GM23338 (cell line): ENCODE measurements at regions not wholly inside any gene's neighbourhood (a gene's known extent, or its start where the extent isn't known, plus 50 kb on each side); places are given as distances from the start of the nearest gene placed in this dataset.
"Not testable (repeated sequence)": the region's sequence is repeated elsewhere in the genome, so short reads cannot be mapped to it uniquely, and the experiment has no call there.

Experiments
- ATAC-seq: fragments of 200-7000 bp; cut with Tn5 transposase; 3 replicates; pipeline ENCODE4 v1.9.1; 2020
- DNase-seq: peaks from one replicate; pipeline ENCODE4 v3.0.0-alpha.2; 2015; ENCODE audit warnings: low spot score
- H2AFZ ChIP-seq: fragments of 200-600 bp; sonication (generic); 2 replicates; pipeline ENCODE4 v1.8.0; 2016; ENCODE audit warnings: antibody characterized with exemption, mild to moderate bottlenecking, moderate library complexity
- H3F3A ChIP-seq: fragments of 200-600 bp; sonication (generic); replicated peaks from 2 replicates; pipeline ENCODE4 v1.8.0; 2017; ENCODE audit warnings: antibody characterized with exemption, mixed run types, low read depth
- H3K27ac ChIP-seq: fragments of 200-600 bp; sonication (generic); 2 replicates; pipeline ENCODE4 v1.6.1; 2016; ENCODE audit warnings: low read depth
- H3K27me3 ChIP-seq: fragments of 200-600 bp; sonication (generic); 2 replicates; pipeline ENCODE4 v1.8.0; 2016; ENCODE audit warnings: mild to moderate bottlenecking, mixed run types, moderate library complexity; ENCODE audit not compliant: insufficient read depth
- H3K36me3 ChIP-seq: fragments of 200-600 bp; sonication (generic); 2 replicates; pipeline ENCODE4 v1.8.0; 2016; ENCODE audit warnings: mild to moderate bottlenecking; ENCODE audit not compliant: insufficient read depth
- H3K4me1 ChIP-seq: fragments of 200-600 bp; sonication (generic); 2 replicates; pipeline ENCODE4 v1.8.0; 2016; ENCODE audit warnings: mild to moderate bottlenecking, moderate library complexity; ENCODE audit not compliant: insufficient read depth
- H3K4me2 ChIP-seq: fragments of 200-600 bp; sonication (generic); 2 replicates; pipeline ENCODE4 v1.7.1; 2017; ENCODE audit warnings: mixed run types
- H3K4me3 ChIP-seq: fragments of 200-600 bp; sonication (generic); 2 replicates; pipeline ENCODE4 v1.6.1; 2016; ENCODE audit warnings: mixed run types
- H3K79me2 ChIP-seq: fragments of 200-600 bp; sonication (generic); replicated peaks from 2 replicates; pipeline ENCODE4 v1.8.0; 2017; ENCODE audit warnings: mild to moderate bottlenecking; ENCODE audit not compliant: insufficient read depth
- H3K9me2 ChIP-seq: fragments of 200-600 bp; sonication (generic); 2 replicates; pipeline ENCODE4 v1.8.0; 2017; ENCODE audit not compliant: insufficient read depth
- H4K20me1 ChIP-seq: fragments of 200-600 bp; sonication (generic); replicated peaks from 2 replicates; pipeline ENCODE4 v1.8.0; 2017; ENCODE audit warnings: mild to moderate bottlenecking; ENCODE audit not compliant: insufficient read depth
- H3K27ac Mint-ChIP-seq: 2 replicates; pipeline ENCODE4 v1.8.0; 2020; ENCODE audit warnings: inconsistent platforms, mild to moderate bottlenecking, moderate library complexity, mixed read lengths
- H3K27me3 Mint-ChIP-seq: 3 replicates; pipeline ENCODE4 v1.8.0; 2022; ENCODE audit warnings: low read depth, mild to moderate bottlenecking, moderate library complexity, mixed read lengths, inconsistent platforms; ENCODE audit not compliant: insufficient read depth, poor library complexity
- H3K36me3 Mint-ChIP-seq: 3 replicates; pipeline ENCODE4 v1.8.0; 2021; ENCODE audit warnings: low read depth, mild to moderate bottlenecking, inconsistent platforms, moderate library complexity, mixed read lengths
- H3K4me1 Mint-ChIP-seq: 3 replicates; pipeline ENCODE4 v1.8.0; 2020; ENCODE audit warnings: mild to moderate bottlenecking, inconsistent platforms, mixed read lengths
- H3K4me3 Mint-ChIP-seq: 3 replicates; pipeline ENCODE4 v1.8.0; 2021; ENCODE audit warnings: moderate library complexity, mild to moderate bottlenecking, inconsistent platforms, mixed read lengths
- H3K9me3 Mint-ChIP-seq: 3 replicates; pipeline ENCODE4 v1.8.0; 2020; ENCODE audit warnings: moderate library complexity, mild to moderate bottlenecking, inconsistent platforms, mixed read lengths
- CREB1 ChIP-seq: fragments of 250-450 bp; sonication (Bioruptor Pico); IDR thresholded peaks from 2 replicates; pipeline ENCODE4 v1.5.0; 2020; ENCODE audit warnings: low read depth, mild to moderate bottlenecking, moderate library complexity
- CTCF ChIP-seq, 2 experiments: fragments of 200-600 bp in 1 of 2; sonication (generic) in 1 of 2; conservative IDR thresholded peaks; 2 replicates each; pipeline versions ENCODE4 v1.5.1 to v1.6.1; 2016 to 2017; ENCODE audit warnings: antibody characterized with exemption in 2 of 2, low read depth in 2 of 2, mild to moderate bottlenecking in 2 of 2, moderate library complexity in 1 of 2
- JUNB ChIP-seq: IDR thresholded peaks from one replicate; pipeline ENCODE4 v1.6.1; 2016; ENCODE audit warnings: antibody characterized with exemption; ENCODE audit not compliant: unreplicated experiment
- STAT1 ChIP-seq: IDR thresholded peaks from one replicate; pipeline ENCODE4 v1.6.1; 2016; ENCODE audit warnings: antibody characterized with exemption; ENCODE audit not compliant: unreplicated experiment
- ZNF462 ChIP-seq: fragments of 250-450 bp; sonication (Bioruptor Pico); IDR thresholded peaks from 2 replicates; pipeline ENCODE4 v1.5.0; 2020; ENCODE audit warnings: mild to moderate bottlenecking, moderate library complexity

- Histone ChIP-seq H2AFZ (no peak overlapping the region), H3K9me2 (no peaks in the 10 kb centered on the region), H3K4me1 (no peaks in the 10 kb centered on the region), H3K27me3 (no peaks in the 10 kb centered on the region), H3K4me2 (no peak overlapping the region), H3K36me3 (no peaks in the 10 kb centered on the region), H3K4me3 (no peak overlapping the region), H4K20me1 (no peaks in the 10 kb centered on the region), H3K27ac (no peak overlapping the region), H3F3A (no peaks in the 10 kb centered on the region), H3K79me2 (no peaks in the 10 kb centered on the region)
- no peak overlapping the region for H3K27ac Mint-ChIP-seq
- H3K27me3 Mint-ChIP-seq: no peaks in the 10 kb centered on the region
- H3K36me3 Mint-ChIP-seq: no peaks in the 10 kb centered on the region
- H3K4me3 Mint-ChIP-seq: no peak overlapping the region
- peaks cover 7% of the 10 kb centered on the region; the same call in 2 of the 3 replicates for H3K4me1 Mint-ChIP-seq
- H3K9me3 Mint-ChIP-seq: no peaks in the 10 kb centered on the region
- no peak for TF ChIP-seq CTCF (conservative IDR thresholded peaks at IDR 0.05; ENCODE audit: low read depth in 2 of 2)
- TF ChIP-seq CREB1 (CRISPR knock-in tag): no peak
- TF ChIP-seq ZNF462: no peak
- ATAC-seq (no peak), DNase-seq (no peak)
Measured at GRCh38 chr1:101592845-101593244, 356.0 kb downstream of the S1PR1 start.

- Histone ChIP-seq H3K4me2 (no peak overlapping the region), H2AFZ (no peak overlapping the region), H3K9me2 (no peaks in the 10 kb centered on the region; the same call in 1 of the 2 replicates), H3K27ac (no peak overlapping the region), H3K79me2 (no peaks in the 10 kb centered on the region), H3K4me3 (no peak overlapping the region), H3K27me3 (no peaks in the 10 kb centered on the region), H3K36me3 (no peaks in the 10 kb centered on the region), H4K20me1 (no peaks in the 10 kb centered on the region), H3K4me1 (no peaks in the 10 kb centered on the region), H3F3A (no peaks in the 10 kb centered on the region)
- H3K27me3 Mint-ChIP-seq: no peaks in the 10 kb centered on the region
- TF ChIP-seq STAT1 (no peak), JUNB (no peak)
- no peak overlapping the region for H3K4me3 Mint-ChIP-seq
- H3K9me3 Mint-ChIP-seq: no peaks in the 10 kb centered on the region
- ATAC-seq: no peak
- H3K4me1 Mint-ChIP-seq: peaks cover 4% of the 10 kb centered on the region; the same call in 1 of the 3 replicates
- no peaks in the 10 kb centered on the region for H3K36me3 Mint-ChIP-seq
- H3K27ac Mint-ChIP-seq: no peak overlapping the region
- no peak for DNase-seq
Measured at GRCh38 chr1:101595881-101596374, 359.1 kb downstream of the S1PR1 start.

- H3K27ac Mint-ChIP-seq, H3K9me3 Mint-ChIP-seq, H3K9me2 ChIP-seq, H2AFZ ChIP-seq, H3K4me3 Mint-ChIP-seq, H3K36me3 ChIP-seq, H3K79me2 ChIP-seq, ATAC-seq, H3K27ac ChIP-seq, H3K4me1 ChIP-seq, H3K36me3 Mint-ChIP-seq, DNase-seq, H3K27me3 ChIP-seq, H3K4me1 Mint-ChIP-seq, H3K4me3 ChIP-seq, H4K20me1 ChIP-seq, H3K27me3 Mint-ChIP-seq, H3F3A ChIP-seq, H3K4me2 ChIP-seq: not testable (repeated sequence)
Measured at GRCh38 chr1:101600615-101601014, 363.8 kb downstream of the S1PR1 start.
